GM20000 (cell line): ENCODE measurements at regions not wholly inside any gene's neighbourhood (a gene's known extent, or its start where the extent isn't known, plus 50 kb on each side); places are given as distances from the start of the nearest gene placed in this dataset.

Source experiments
- DNase-seq: peaks from one replicate; pipeline ENCODE4 v3.0.0; 2012; ENCODE audit warnings: low spot score
- CTCF ChIP-seq: IDR thresholded peaks from 2 replicates; pipeline ENCODE4 v1.5.1; 2012; ENCODE audit warnings: mild to moderate bottlenecking, control low read depth; ENCODE audit errors: extremely low read depth, missing control alignments

GRCh38 chr3:44090036-44090435 lies 151.7 kb upstream of the TOPAZ1 start:
- no peak for DNase-seq
- no peak for TF ChIP-seq CTCF

- DNase-seq = no peak
- no peak for TF ChIP-seq CTCF
Observed at GRCh38 chr3:44092497-44092896, 149.2 kb upstream of the TOPAZ1 start.

- DNase-seq = no peak
- TF ChIP-seq CTCF = no peak
Observed at GRCh38 chr3:44093531-44093930, 148.2 kb upstream of the TOPAZ1 start.

GRCh38 chr3:44098656-44099415 lies 142.8 kb upstream of the TOPAZ1 start:
- no peak for DNase-seq
- no peak for TF ChIP-seq CTCF

DNA sequence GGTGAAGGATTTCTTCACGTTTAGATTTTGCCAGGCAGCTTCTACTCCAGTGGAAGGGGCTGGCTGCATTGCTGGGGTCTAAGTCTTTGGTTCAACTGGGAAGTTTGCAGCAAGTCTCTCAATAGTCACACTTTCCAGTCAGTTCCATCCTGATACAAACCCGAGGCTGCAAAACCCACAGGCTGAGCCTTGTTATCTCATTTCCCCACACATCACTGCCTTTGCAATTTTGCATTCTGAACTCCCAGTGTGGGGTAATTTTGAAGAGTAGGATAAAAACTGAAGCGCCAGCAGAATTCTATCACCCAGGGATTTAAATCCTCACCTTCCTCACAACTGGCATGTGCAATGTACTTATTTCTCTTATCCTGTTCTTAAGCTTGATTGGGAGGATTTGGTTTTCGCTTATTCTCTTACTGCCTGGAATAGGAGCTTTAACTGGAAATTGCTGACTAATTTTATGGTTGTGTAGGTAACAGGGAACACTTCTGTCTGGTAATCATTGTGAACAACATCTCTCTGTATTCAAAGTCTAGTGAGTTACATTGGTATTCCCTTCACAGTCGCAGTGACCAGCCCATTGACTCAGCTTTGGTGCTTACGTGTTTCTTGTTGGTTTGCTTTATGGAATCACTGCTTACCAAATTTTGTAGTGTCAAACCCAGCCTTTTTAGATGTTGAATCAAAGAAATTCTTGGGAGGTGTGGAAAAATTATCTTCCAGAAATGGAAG lies 142.0 kb upstream of the TOPAZ1 start:
- DNase-seq = no peak
- TF ChIP-seq CTCF = no peak

DNA sequence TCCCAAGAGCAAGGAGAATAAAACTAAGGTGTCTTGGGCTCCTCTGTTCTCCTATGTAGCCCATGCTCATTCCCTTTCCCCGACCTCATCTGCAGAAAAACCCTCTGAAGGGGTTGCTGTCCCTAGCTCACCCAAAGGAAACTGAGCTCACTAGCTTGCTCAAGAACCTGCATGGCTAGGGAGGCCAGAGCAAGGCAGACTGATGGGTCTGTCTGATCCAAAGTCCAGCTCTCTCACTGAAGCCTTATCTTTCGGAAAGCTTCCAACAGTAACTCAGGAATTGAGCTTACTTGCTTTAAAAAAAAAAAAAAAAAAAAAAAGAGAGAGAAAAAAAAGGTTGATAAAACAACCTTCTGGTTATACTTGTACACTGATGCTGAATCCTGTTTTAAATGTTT lies 141.4 kb upstream of the TOPAZ1 start:
- no peak for TF ChIP-seq CTCF
- DNase-seq = no peak

DNA sequence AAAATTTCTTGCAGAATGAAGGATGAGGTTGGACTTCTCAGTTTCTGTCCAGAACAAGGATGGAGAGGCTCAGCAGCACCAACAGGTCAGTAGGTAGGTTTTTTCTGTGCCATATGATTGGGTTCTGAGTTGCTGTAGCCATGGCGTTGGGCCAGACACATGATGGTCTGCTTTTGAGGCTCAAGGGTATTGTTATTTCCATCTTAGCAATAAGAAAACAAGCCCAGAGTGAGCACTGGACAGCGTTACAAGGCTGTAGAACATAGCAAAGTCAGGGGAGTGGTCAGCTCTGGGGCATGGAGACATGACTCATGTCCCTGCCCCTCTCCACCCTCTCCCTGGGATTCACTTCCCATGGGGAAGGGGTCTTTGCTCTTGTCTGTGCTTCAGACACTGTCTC lies 137.6 kb upstream of the TOPAZ1 start:
- TF ChIP-seq CTCF = no peak

More for the DNA sequence above, 137.6 kb upstream of the TOPAZ1 start:
- no peak for DNase-seq
